GM13976 (cell line): ENCODE measurements at regions not wholly inside any gene's neighbourhood (a gene's known extent, or its start where the extent isn't known, plus 50 kb on each side); places are given as distances from the start of the nearest gene placed in this dataset.
A peak's percentile ranks its signal among the peaks of the same experiment; 100 is the strongest.

Source experiments
- DNase-seq: peaks from one replicate; pipeline ENCODE4 v3.0.0; 2012; ENCODE audit warnings: low spot score
- in situ Hi-C: fragments of 300-500 bp; cut with MboI; formaldehyde crosslinking; loops from one replicate; pipeline ENCODE4 v1.12.0; 2022; ENCODE audit warnings: low sequenced_read_pairs, mixed read lengths, inconsistent platforms; ENCODE audit not compliant: unreplicated experiment
- TF ChIP-seq, protein P1 (sequence below): IDR thresholded peaks from 2 replicates; pipeline ENCODE4 v1.5.1; 2012; ENCODE audit warnings: borderline replicate concordance, mild to moderate bottlenecking; ENCODE audit not compliant: insufficient read depth; ENCODE audit errors: extremely low read depth, missing control alignments, control extremely low read depth

DNA sequence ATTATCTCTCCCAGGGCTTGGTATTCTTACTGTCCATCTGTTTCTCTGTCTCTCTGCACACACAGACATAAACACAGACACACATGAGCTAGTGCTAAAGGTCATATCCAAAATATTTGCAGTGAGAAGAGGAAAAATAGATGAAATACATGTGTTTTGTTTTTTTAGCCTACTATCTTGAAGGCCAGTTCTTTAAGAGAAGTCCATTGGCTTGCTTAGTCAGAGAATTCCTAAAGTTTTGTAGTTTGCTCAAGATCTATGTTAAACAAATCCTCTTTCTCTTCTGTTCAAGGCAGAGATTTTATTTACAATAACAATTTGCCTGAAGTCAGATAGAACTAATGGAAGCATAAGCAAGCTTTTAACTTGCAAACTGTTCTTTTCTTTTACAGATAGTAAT lies 120.0 kb upstream of the AKIRIN2 start:
- in situ Hi-C loops: no loop called here
- no peak for DNase-seq
- TF ChIP-seq, protein P1, sequence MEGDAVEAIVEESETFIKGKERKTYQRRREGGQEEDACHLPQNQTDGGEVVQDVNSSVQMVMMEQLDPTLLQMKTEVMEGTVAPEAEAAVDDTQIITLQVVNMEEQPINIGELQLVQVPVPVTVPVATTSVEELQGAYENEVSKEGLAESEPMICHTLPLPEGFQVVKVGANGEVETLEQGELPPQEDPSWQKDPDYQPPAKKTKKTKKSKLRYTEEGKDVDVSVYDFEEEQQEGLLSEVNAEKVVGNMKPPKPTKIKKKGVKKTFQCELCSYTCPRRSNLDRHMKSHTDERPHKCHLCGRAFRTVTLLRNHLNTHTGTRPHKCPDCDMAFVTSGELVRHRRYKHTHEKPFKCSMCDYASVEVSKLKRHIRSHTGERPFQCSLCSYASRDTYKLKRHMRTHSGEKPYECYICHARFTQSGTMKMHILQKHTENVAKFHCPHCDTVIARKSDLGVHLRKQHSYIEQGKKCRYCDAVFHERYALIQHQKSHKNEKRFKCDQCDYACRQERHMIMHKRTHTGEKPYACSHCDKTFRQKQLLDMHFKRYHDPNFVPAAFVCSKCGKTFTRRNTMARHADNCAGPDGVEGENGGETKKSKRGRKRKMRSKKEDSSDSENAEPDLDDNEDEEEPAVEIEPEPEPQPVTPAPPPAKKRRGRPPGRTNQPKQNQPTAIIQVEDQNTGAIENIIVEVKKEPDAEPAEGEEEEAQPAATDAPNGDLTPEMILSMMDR: no peak

- TF ChIP-seq, protein P1: no peak
- in situ Hi-C loops: no loop called here
- no peak for DNase-seq
Observed at GRCh38 chr6:87820343-87820984, 118.4 kb upstream of the AKIRIN2 start.

DNA sequence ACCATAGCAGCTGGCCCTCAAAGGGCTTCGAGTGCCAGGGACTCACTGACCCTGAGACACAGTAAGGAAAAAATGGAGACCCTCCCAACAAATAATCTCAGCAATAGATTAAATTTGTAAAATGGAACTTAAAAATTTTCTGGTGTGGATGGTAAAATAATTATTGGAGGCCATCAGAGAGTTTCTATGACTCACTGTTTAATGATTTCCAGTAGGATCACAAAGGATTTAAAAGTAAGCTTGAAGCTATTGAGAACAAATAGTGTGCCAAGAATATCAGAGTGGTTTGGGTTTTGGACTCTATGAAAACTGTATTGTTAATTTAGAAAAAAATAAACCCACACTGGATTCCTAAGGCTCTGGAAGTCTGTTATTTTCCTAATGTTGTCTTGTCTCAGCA lies 115.2 kb upstream of the AKIRIN2 start:
- in situ Hi-C loops: no loop called here
- TF ChIP-seq, protein P1: no peak

DNA sequence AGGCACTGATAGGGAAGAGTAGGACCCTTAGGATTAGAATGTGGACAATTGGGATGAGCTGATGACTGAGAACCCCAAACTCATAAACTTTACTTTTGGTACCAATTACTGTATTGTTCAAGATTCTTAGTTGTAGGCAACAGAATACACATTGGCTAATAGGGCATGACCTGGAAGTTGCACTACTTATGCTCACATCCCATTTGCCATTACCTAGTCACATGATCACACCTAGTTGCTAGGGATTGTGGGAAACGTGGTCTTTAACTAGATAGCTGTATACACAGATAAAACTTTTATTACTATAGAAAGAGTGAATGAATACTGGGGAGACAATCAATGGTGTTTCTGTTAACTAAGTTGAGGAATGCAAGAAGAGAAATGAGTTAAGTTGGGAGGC lies 113.4 kb upstream of the AKIRIN2 start:
- TF ChIP-seq, protein P1: no peak
- in situ Hi-C loops: no loop called here
- no peak for DNase-seq

More for the DNA sequence above, 115.2 kb upstream of the AKIRIN2 start:
- DNase-seq: no peak

DNA sequence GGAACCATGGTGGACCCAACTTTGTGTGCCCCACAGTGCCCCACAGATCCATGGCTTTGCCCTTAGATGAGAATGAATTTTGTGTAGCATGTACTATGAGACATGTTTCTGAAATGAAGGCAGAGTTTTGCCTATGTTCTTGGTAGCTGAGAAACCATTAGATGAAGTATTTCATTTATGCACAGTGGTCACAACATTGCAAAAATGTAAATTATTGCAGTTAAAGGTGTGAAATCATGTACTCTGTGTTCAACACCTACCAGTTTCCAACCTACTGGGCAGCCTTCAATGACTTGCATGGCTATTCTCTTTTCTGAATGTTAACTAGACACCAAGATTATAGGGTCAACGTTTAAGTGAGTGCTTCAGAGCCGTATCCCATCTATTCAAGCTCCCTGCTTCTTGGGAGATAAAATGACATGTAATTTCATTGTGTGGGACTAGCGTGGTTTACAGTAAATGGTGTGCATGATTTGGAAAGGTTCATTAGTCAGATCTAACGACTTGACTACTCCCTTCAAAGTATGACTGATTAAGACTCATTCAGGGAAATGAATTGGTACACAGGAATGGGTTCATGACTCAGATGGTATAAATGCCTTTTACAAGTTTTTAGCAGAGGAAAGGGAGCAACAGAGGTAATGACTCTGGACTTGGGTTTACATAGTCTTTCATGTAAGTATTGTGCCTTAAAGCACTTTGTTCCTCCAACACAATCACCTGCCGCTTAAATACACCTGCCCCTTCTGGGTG lies 106.1 kb upstream of the AKIRIN2 start:
- in situ Hi-C loops: no loop called here
- DNase-seq: no peak
- TF ChIP-seq, protein P1: no peak

- DNase-seq: peak; percentile 65
- TF ChIP-seq, protein P1: no peak
- in situ Hi-C loops: no loop called here
Observed at GRCh38 chr6:87807475-87807874, 105.4 kb upstream of the AKIRIN2 start.
